ENCODE measurements at regions not wholly inside any gene's neighbourhood (a gene's known extent, or its start where the extent isn't known, plus 50 kb on each side); places are given as distances from the start of the nearest gene placed in this dataset.

GRCh38 chr12:13740149-13740545 lies 241.3 kb downstream of the GRIN2B start (continued):
- TF ChIP-seq YY1 (IDR thresholded peaks at IDR 0.05; ENCODE audit: low read depth, low read length) (no peak), DPF2 (IDR thresholded peaks at IDR 0.05) (no peak), YBX1 (IDR thresholded peaks at IDR 0.05) (no peak), MTA2 (IDR thresholded peaks at IDR 0.05; ENCODE audit: low read depth) (no peak), ATF3 (IDR thresholded peaks at IDR 0.05; ENCODE audit: borderline replicate concordance, extremely low read depth, low read depth, low read length) (no peak), RBBP5 (conservative IDR thresholded peaks at IDR 0.05) (no peak), BHLHE40 (IDR thresholded peaks at IDR 0.05; ENCODE audit: borderline replicate concordance in 1 of 2, low read depth in 2 of 2, low read length in 1 of 2) (no peak)
- TF ChIP-seq, protein P1, sequence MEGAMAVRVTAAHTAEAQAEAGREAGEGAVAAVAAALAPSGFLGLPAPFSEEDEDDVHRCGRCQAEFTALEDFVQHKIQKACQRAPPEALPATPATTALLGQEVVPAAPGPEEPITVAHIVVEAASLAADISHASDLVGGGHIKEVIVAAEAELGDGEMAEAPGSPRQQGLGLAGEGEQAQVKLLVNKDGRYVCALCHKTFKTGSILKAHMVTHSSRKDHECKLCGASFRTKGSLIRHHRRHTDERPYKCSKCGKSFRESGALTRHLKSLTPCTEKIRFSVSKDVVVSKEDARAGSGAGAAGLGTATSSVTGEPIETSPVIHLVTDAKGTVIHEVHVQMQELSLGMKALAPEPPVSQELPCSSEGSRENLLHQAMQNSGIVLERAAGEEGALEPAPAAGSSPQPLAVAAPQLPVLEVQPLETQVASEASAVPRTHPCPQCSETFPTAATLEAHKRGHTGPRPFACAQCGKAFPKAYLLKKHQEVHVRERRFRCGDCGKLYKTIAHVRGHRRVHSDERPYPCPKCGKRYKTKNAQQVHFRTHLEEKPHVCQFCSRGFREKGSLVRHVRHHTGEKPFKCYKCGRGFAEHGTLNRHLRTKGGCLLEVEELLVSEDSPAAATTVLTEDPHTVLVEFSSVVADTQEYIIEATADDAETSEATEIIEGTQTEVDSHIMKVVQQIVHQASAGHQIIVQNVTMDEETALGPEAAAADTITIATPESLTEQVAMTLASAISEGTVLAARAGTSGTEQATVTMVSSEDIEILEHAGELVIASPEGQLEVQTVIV (IDR thresholded peaks at IDR 0.05; ENCODE audit: borderline replicate concordance, partially characterized antibody), result no peak

- DNase-seq (ENCODE audit: low read depth, low spot score), result no peak
- no peak overlapping the region for H3K27ac ChIP-seq (ENCODE audit: control insufficient read depth, insufficient read depth)
- no peak overlapping the region for H3K9ac ChIP-seq (ENCODE audit: control insufficient read depth, insufficient read depth, low read length)
- no TSS peak for BruUV-seq (replicated peaks)
- intact Hi-C loops (cut with micrococcal nuclease; ENCODE audit: unreplicated experiment), result loop anchor here (5.0 kb wide), 2 partner anchors 207 to 432 kb away; no protein-coding TSS in a partner anchor
- no peak for FAIRE-seq
- no peaks in the 10 kb centered on the region for H3K9me3 ChIP-seq (replicated peaks; ENCODE audit: control insufficient read depth, insufficient read depth, low read length)
- no peak overlapping the region for H3K4me3 ChIP-seq
- no peaks in the 10 kb centered on the region for H3K27me3 ChIP-seq (replicated peaks in 1 of 2; ENCODE audit: control insufficient read depth in 2 of 2, insufficient read depth in 2 of 2, low read length in 1 of 2)
- ChIA-PET SMC1A (ENCODE audit: uncharacterized antibody, unreplicated experiment) (no interaction called here), POLR2A (no interaction called here), RAD21 (ENCODE audit: unreplicated experiment) (no interaction called here), CTCF (no interaction called here)
- 17% methylated on average over 5 of the region's 5 CpGs for WGBS (ENCODE audit: insufficient coverage, insufficient replicate concordance, low lambda C conversion rate, missing lambda C conversion rate)
- H3K79me2 ChIP-seq (ENCODE audit: control insufficient read depth, insufficient read depth, low read length), result no peaks in the 10 kb centered on the region
- no peaks in the 10 kb centered on the region for H4K20me1 ChIP-seq (ENCODE audit: control insufficient read depth, insufficient read depth)
- H3K4me2 ChIP-seq (ENCODE audit: control insufficient read depth, insufficient read depth), result no peak overlapping the region
- TF ChIP-seq WRNIP1 (IDR thresholded peaks at IDR 0.05; ENCODE audit: borderline replicate concordance, low read depth, low read length), result no peak
- TF ChIP-seq CREM (IDR thresholded peaks at IDR 0.05; ENCODE audit: low read depth), result no peak
- TF ChIP-seq TCF7 (IDR thresholded peaks at IDR 0.05; ENCODE audit: borderline replicate concordance), result no peak
- TF ChIP-seq, protein P2, sequence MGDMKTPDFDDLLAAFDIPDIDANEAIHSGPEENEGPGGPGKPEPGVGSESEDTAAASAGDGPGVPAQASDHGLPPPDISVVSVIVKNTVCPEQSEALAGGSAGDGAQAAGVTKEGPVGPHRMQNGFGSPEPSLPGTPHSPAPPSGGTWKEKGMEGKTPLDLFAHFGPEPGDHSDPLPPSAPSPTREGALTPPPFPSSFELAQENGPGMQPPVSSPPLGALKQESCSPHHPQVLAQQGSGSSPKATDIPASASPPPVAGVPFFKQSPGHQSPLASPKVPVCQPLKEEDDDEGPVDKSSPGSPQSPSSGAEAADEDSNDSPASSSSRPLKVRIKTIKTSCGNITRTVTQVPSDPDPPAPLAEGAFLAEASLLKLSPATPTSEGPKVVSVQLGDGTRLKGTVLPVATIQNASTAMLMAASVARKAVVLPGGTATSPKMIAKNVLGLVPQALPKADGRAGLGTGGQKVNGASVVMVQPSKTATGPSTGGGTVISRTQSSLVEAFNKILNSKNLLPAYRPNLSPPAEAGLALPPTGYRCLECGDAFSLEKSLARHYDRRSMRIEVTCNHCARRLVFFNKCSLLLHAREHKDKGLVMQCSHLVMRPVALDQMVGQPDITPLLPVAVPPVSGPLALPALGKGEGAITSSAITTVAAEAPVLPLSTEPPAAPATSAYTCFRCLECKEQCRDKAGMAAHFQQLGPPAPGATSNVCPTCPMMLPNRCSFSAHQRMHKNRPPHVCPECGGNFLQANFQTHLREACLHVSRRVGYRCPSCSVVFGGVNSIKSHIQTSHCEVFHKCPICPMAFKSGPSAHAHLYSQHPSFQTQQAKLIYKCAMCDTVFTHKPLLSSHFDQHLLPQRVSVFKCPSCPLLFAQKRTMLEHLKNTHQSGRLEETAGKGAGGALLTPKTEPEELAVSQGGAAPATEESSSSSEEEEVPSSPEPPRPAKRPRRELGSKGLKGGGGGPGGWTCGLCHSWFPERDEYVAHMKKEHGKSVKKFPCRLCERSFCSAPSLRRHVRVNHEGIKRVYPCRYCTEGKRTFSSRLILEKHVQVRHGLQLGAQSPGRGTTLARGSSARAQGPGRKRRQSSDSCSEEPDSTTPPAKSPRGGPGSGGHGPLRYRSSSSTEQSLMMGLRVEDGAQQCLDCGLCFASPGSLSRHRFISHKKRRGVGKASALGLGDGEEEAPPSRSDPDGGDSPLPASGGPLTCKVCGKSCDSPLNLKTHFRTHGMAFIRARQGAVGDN (IDR thresholded peaks at IDR 0.05), result no peak
- no peak for TF ChIP-seq NFYA (IDR thresholded peaks at IDR 0.05; ENCODE audit: borderline replicate concordance, low read depth, low read length)
- TF ChIP-seq RELA (IDR thresholded peaks at IDR 0.05; ENCODE audit: borderline replicate concordance, partially characterized antibody), result no peak
- TF ChIP-seq NFXL1 (IDR thresholded peaks at IDR 0.05; ENCODE audit: borderline replicate concordance), result no peak
- no peak for TF ChIP-seq EED (IDR thresholded peaks at IDR 0.05; ENCODE audit: low read depth)
- no peak for TF ChIP-seq RB1 (IDR thresholded peaks at IDR 0.05; ENCODE audit: borderline replicate concordance)
- no peak overlapping the region for H2AFZ ChIP-seq (ENCODE audit: control insufficient read depth, low read depth, low read length)
- no peak for ATAC-seq
- in situ Hi-C loops (cut with MboI), result no loop called here
- no peaks in the 10 kb centered on the region for H3K4me1 ChIP-seq (ENCODE audit: control insufficient read depth, insufficient read depth, low read length)
- H3K36me3 ChIP-seq (ENCODE audit: control insufficient read depth in 2 of 2, insufficient read depth in 2 of 2, low read length in 1 of 2), result no peaks in the 10 kb centered on the region
These were observed 245.7 kb downstream of the GRIN2B start for GRCh38 chr12:13735734-13736133.

All from GM12878 (cell line).